ENCODE measurements at regions not wholly inside any gene's neighbourhood (a gene's known extent, or its start where the extent isn't known, plus 50 kb on each side); places are given as distances from the start of the nearest gene placed in this dataset.
"Not testable (repeated sequence)": the region's sequence is repeated elsewhere in the genome, so short reads cannot be mapped to it uniquely, and the experiment has no call there.

- Mint-ChIP-seq H3K9me3 (peaks cover 3% of the 10 kb centered on the region), H3K4me3 (no peak overlapping the region), H3K36me3 (no peaks in the 10 kb centered on the region), H3K4me1 (no peaks in the 10 kb centered on the region), H3K27ac (no peak overlapping the region), H3K27me3 (no peaks in the 10 kb centered on the region)
- no peak for ATAC-seq
Observed at GRCh38 chr13:107790397-107790796, 424.9 kb downstream of the LIG4 start.

- no peaks in the 10 kb centered on the region for H3K36me3 Mint-ChIP-seq
- H3K27me3 Mint-ChIP-seq, result no peaks in the 10 kb centered on the region
- H3K4me1 Mint-ChIP-seq, result no peaks in the 10 kb centered on the region
- no peak for ATAC-seq
- H3K9me3 Mint-ChIP-seq, result peaks cover 5% of the 10 kb centered on the region
- no peak overlapping the region for H3K4me3 Mint-ChIP-seq
- H3K27ac Mint-ChIP-seq, result no peak overlapping the region
Observed at GRCh38 chr13:107788464-107789165, 426.7 kb downstream of the LIG4 start.

GRCh38 chr13:107782646-107783045 is 432.7 kb downstream of the LIG4 start:
- not testable (repeated sequence) for H3K4me1 Mint-ChIP-seq, H3K36me3 Mint-ChIP-seq, H3K27me3 Mint-ChIP-seq, H3K9me3 Mint-ChIP-seq, ATAC-seq, H3K4me3 Mint-ChIP-seq, H3K27ac Mint-ChIP-seq

GRCh38 chr13:107778094-107778493 is 437.2 kb downstream of the LIG4 start:
- Mint-ChIP-seq H3K4me3 (no peak overlapping the region), H3K27me3 (no peaks in the 10 kb centered on the region), H3K36me3 (no peaks in the 10 kb centered on the region), H3K4me1 (no peaks in the 10 kb centered on the region), H3K9me3 (no peaks in the 10 kb centered on the region), H3K27ac (no peak overlapping the region)
- ATAC-seq, result no peak

- H3K4me3 Mint-ChIP-seq, result no peak overlapping the region
- ATAC-seq, result no peak
- H3K4me1 Mint-ChIP-seq, result no peaks in the 10 kb centered on the region
Observed at GRCh38 chr13:107770541-107770940, 444.8 kb downstream of the LIG4 start.

GRCh38 chr13:107767119-107767518 is 448.2 kb downstream of the LIG4 start:
- no peak overlapping the region for H3K27ac Mint-ChIP-seq
- H3K4me1 Mint-ChIP-seq, result no peaks in the 10 kb centered on the region
- no peak for ATAC-seq
- no peaks in the 10 kb centered on the region for H3K36me3 Mint-ChIP-seq
- H3K9me3 Mint-ChIP-seq, result peaks cover 3% of the 10 kb centered on the region
- no peak overlapping the region for H3K4me3 Mint-ChIP-seq
- no peaks in the 10 kb centered on the region for H3K27me3 Mint-ChIP-seq

More at GRCh38 chr13:107770541-107770940, 444.8 kb downstream of the LIG4 start:
- Mint-ChIP-seq H3K27me3 (no peaks in the 10 kb centered on the region), H3K27ac (no peak overlapping the region), H3K36me3 (no peaks in the 10 kb centered on the region), H3K9me3 (no peaks in the 10 kb centered on the region)

- Mint-ChIP-seq H3K27ac (no peak overlapping the region), H3K36me3 (no peaks in the 10 kb centered on the region), H3K4me3 (no peak overlapping the region), H3K27me3 (no peaks in the 10 kb centered on the region), H3K4me1 (no peaks in the 10 kb centered on the region), H3K9me3 (peaks cover 3% of the 10 kb centered on the region)
- ATAC-seq, result no peak
Observed at GRCh38 chr13:107765724-107766401, 449.5 kb downstream of the LIG4 start.

GRCh38 chr13:107764046-107764445 is 451.3 kb downstream of the LIG4 start:
- peaks cover 6% of the 10 kb centered on the region for H3K9me3 Mint-ChIP-seq

GRCh38 chr13:107753748-107754147 is 461.6 kb downstream of the LIG4 start:
- ATAC-seq, result no peak
- no peaks in the 10 kb centered on the region for H3K4me1 Mint-ChIP-seq
- H3K9me3 Mint-ChIP-seq, result no peaks in the 10 kb centered on the region
- H3K4me3 Mint-ChIP-seq, result no peak overlapping the region
- H3K27ac Mint-ChIP-seq, result no peak overlapping the region
- H3K27me3 Mint-ChIP-seq, result no peaks in the 10 kb centered on the region
- H3K36me3 Mint-ChIP-seq, result no peaks in the 10 kb centered on the region

More at GRCh38 chr13:107764046-107764445, 451.3 kb downstream of the LIG4 start:
- H3K27me3 Mint-ChIP-seq, result no peaks in the 10 kb centered on the region
- no peaks in the 10 kb centered on the region for H3K36me3 Mint-ChIP-seq
- ATAC-seq, result no peak
- H3K4me1 Mint-ChIP-seq, result no peaks in the 10 kb centered on the region
- H3K4me3 Mint-ChIP-seq, result no peak overlapping the region
- H3K27ac Mint-ChIP-seq, result no peak overlapping the region

GRCh38 chr13:107753291-107753690 is 462.0 kb downstream of the LIG4 start:
- H3K9me3 Mint-ChIP-seq, result no peaks in the 10 kb centered on the region
- H3K4me1 Mint-ChIP-seq, result no peaks in the 10 kb centered on the region
- no peaks in the 10 kb centered on the region for H3K27me3 Mint-ChIP-seq
- no peaks in the 10 kb centered on the region for H3K36me3 Mint-ChIP-seq
- ATAC-seq, result no peak
- no peak overlapping the region for H3K4me3 Mint-ChIP-seq
- no peak overlapping the region for H3K27ac Mint-ChIP-seq

GRCh38 chr13:107743983-107744382 is 471.4 kb downstream of the LIG4 start:
- H3K4me1 Mint-ChIP-seq, result no peaks in the 10 kb centered on the region
- peaks cover under 1% of the 10 kb centered on the region for H3K9me3 Mint-ChIP-seq
- H3K27me3 Mint-ChIP-seq, result no peaks in the 10 kb centered on the region
- no peak for ATAC-seq
- no peaks in the 10 kb centered on the region for H3K36me3 Mint-ChIP-seq
- no peak overlapping the region for H3K4me3 Mint-ChIP-seq
- no peak overlapping the region for H3K27ac Mint-ChIP-seq

- H3K36me3 Mint-ChIP-seq, result no peaks in the 10 kb centered on the region
- peaks cover 3% of the 10 kb centered on the region for H3K9me3 Mint-ChIP-seq
- no peak overlapping the region for H3K4me3 Mint-ChIP-seq
- ATAC-seq, result no peak
- no peaks in the 10 kb centered on the region for H3K4me1 Mint-ChIP-seq
- no peak overlapping the region for H3K27ac Mint-ChIP-seq
- H3K27me3 Mint-ChIP-seq, result no peaks in the 10 kb centered on the region
Observed at GRCh38 chr13:107743526-107743925, 471.8 kb downstream of the LIG4 start.

- no peaks in the 10 kb centered on the region for H3K4me1 Mint-ChIP-seq
- no peaks in the 10 kb centered on the region for H3K27me3 Mint-ChIP-seq
- H3K36me3 Mint-ChIP-seq, result no peaks in the 10 kb centered on the region
- peaks cover 3% of the 10 kb centered on the region for H3K9me3 Mint-ChIP-seq
- no peak overlapping the region for H3K4me3 Mint-ChIP-seq
- no peak for ATAC-seq
- H3K27ac Mint-ChIP-seq, result no peak overlapping the region
Observed at GRCh38 chr13:107743100-107743499, 472.2 kb downstream of the LIG4 start.

- peaks cover 3% of the 10 kb centered on the region for H3K9me3 Mint-ChIP-seq
- ATAC-seq, result no peak
- H3K4me3 Mint-ChIP-seq, result no peak overlapping the region
- no peak overlapping the region for H3K27ac Mint-ChIP-seq
- H3K4me1 Mint-ChIP-seq, result no peaks in the 10 kb centered on the region
- no peaks in the 10 kb centered on the region for H3K36me3 Mint-ChIP-seq
- H3K27me3 Mint-ChIP-seq, result no peaks in the 10 kb centered on the region
Observed at GRCh38 chr13:107742544-107742943, 472.8 kb downstream of the LIG4 start.

- ATAC-seq, result no peak
- peaks cover 3% of the 10 kb centered on the region for H3K9me3 Mint-ChIP-seq
- H3K36me3 Mint-ChIP-seq, result no peaks in the 10 kb centered on the region
- no peak overlapping the region for H3K27ac Mint-ChIP-seq
- H3K27me3 Mint-ChIP-seq, result no peaks in the 10 kb centered on the region
- H3K4me3 Mint-ChIP-seq, result no peak overlapping the region
- H3K4me1 Mint-ChIP-seq, result no peaks in the 10 kb centered on the region
Observed at GRCh38 chr13:107738004-107738403, 477.3 kb downstream of the LIG4 start.

GRCh38 chr13:107736731-107737130 is 478.6 kb downstream of the LIG4 start:
- no peak for ATAC-seq
- H3K27me3 Mint-ChIP-seq, result no peaks in the 10 kb centered on the region
- H3K27ac Mint-ChIP-seq, result no peak overlapping the region
- no peak overlapping the region for H3K4me3 Mint-ChIP-seq
- H3K36me3 Mint-ChIP-seq, result no peaks in the 10 kb centered on the region
- H3K4me1 Mint-ChIP-seq, result no peaks in the 10 kb centered on the region
- peaks cover 3% of the 10 kb centered on the region for H3K9me3 Mint-ChIP-seq
